ENCODE measurements at regions not wholly inside any gene's neighbourhood (a gene's known extent, or its start where the extent isn't known, plus 50 kb on each side); places are given as distances from the start of the nearest gene placed in this dataset.

GRCh38 chr6:134389658-134390057, 71.7 kb upstream of the SGK1 start:
- TF ChIP-seq POLR2A (IDR thresholded peaks at IDR 0.05) (no peak), CTCF (IDR thresholded peaks at IDR 0.05) (no peak)

Data from right lobe of liver (tissue), 4 donors.